ENCODE measurements at regions not wholly inside any gene's neighbourhood (a gene's known extent, or its start where the extent isn't known, plus 50 kb on each side); places are given as distances from the start of the nearest gene placed in this dataset.
A peak's percentile ranks its signal among the peaks of the same experiment; 100 is the strongest.

GRCh38 chr5:38207343-38207742, 51.0 kb upstream of the EGFLAM start:
- DNase-seq = no peak

DNA sequence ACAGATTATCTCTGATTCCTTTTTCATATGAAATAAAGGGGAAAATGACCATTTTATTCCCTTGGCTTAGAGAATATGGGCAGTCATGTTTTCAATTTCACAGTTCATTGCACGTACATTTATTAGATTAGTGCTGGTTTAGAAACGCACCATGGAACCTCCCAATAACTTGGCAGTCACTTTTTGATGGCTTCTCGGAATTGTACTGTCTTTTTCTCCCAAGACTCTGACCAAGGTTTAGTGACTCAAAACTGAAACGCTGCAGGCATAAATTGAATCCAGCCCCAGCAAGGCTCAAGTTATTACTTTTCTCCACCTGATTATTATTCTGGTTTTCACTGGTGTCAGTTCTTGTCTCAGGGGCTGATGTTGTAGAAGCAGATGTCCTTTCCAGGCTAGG, 55.6 kb upstream of the EGFLAM start:
- DNase-seq = no peak

- no peak for DNase-seq
Observed at GRCh38 chr5:38200872-38201557, 57.3 kb upstream of the EGFLAM start.

DNA sequence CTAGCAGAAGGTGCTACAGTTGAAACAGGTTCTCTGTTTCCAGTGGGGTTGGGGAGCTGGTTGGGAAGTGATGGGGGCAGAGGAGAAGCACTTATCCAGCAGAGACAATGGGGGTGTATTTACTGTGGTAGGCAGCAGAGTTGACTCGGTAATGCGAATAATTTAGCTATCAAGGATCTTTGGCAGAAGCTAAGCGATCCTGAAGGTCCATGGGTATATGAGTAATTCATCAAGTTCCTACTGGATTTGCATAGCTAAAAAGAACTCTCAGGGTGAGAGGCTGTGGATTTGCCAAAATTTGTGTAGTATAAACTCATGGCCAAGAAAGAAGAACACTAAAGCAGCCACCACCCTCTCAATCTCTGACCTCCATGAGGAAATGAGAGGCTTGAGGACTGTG, 61.2 kb upstream of the EGFLAM start:
- DNase-seq = no peak

GRCh38 chr5:38193015-38193581, 65.3 kb upstream of the EGFLAM start:
- peak in 48 of 51 donors; percentile 4 to 80 (median 36) for DNase-seq

DNA sequence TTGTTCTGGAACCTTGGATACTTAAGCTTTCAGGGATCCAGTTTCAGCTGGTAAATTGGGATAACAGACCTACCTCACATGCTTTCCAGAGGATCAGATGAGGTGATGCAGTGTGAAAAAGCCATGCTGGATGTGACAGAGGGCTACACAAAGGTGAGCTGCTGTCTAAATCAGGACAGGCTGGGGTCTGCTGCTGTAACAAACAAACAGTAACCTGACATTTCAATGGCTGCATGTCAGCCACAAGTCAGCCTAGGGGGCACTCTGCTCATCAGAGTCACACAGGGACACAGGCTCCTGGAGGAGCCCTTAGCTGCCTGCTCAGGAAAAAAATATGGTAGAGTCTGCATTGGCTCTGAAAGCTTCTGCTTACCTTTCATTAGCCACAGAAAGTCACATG, 66.7 kb upstream of the EGFLAM start:
- DNase-seq = no peak

DNA sequence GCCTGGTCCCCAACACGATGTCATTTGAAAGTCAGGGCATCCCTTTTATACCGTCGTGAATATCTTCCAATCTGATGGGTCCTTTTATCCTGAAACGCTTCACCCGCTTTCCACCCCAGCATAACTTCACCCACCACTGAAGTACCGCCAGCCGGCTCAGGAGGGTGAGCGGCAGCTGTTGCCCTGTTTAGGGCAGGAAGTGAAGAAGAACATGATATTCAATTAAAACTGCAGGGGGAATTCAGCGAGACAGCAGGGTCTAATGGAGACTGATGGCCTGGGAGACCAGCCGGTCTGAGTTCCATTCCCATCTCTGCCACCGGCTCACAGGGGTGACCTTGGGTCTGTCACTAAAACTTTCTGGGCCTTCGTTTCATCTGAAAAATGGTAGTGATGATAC, 68.2 kb upstream of the EGFLAM start:
- DNase-seq = no peak

GRCh38 chr5:38189081-38189504, 69.3 kb upstream of the EGFLAM start:
- DNase-seq = no peak

- DNase-seq = no peak
Observed at GRCh38 chr5:38188591-38188990, 69.8 kb upstream of the EGFLAM start.

DNA sequence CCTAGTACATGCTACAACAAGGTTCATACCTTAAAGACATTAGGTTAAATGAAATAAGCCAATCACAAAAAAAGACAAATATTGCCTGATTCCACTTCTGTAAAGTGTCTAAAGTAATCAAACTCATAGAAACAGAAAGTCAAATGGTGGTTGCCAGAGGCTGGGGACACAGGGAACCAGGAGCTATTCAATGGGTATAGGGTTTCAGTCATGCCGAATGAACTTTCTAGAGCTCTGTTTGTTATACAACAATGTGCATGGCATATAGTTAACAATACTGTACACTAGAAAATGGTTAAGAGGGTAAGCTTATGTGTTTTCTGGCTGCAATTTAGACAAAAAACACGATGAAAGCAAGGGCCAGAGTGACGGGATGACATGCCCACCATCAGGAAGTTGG, 70.8 kb upstream of the EGFLAM start:
- DNase-seq = no peak

DNA sequence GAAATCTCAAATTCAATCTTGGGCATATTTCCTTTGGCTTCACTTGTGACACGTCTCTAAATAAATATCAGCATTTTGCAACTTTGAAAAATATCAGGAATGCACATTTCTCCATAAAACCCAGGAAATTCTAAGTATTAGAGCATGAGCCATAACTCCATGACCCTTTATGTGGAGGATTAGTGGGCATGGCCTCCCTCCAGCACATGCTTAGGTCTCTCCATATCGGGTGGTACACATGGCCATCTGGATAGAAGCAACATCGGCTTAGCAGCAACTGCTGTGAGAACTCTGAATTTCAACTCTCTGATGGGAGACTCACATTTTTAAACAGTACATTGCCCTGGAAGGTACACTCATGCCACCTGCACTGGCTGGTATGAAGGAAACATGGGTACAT, 73.7 kb upstream of the EGFLAM start:
- DNase-seq = no peak

- DNase-seq = no peak
Observed at GRCh38 chr5:38182991-38183390, 75.4 kb upstream of the EGFLAM start.

DNA sequence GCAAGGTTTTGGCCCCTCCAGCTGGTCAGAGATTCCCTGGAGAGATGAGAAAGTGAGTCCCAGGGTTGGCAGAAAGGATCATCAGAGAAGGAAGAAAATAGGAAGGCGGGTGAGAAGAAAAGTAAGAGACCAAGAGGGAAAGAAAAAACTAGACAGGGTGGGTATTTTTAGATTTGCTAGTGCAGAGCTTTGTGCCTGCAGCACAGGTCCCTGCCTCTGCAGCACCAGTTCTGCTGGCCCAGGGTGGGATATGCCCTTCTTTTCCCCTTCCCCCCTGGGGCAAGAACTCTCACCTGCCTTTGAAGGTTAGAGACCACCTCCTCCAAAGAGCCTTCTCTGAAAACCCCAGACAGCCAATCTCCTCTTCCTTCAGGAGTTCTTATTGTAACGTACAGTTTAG, 90.3 kb upstream of the EGFLAM start:
- no peak for DNase-seq

DNA sequence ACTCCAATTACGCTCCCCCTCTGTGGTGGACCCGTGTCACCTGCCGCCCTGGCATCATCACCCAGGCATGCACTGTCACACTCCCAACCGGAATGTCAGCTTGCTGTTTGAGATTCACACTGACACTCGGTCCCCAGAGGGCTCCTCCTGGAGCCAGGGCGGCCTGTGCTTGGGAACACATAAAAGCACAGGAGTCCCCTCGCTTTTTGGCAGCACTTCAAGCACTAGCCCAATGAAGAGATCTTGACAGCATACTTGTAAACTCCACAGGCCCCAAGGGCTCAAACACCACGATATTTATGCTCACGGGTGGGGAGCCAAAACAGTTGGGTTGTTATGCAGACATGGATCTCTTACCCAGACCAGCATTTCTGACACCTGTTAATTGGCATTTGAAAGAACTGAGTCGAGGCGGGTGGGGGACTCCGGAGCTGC, 90.8 kb upstream of the EGFLAM start:
- DNase-seq = no peak

- DNase-seq = no peak
Observed at GRCh38 chr5:38166832-38167231, 91.5 kb upstream of the EGFLAM start.

DNA sequence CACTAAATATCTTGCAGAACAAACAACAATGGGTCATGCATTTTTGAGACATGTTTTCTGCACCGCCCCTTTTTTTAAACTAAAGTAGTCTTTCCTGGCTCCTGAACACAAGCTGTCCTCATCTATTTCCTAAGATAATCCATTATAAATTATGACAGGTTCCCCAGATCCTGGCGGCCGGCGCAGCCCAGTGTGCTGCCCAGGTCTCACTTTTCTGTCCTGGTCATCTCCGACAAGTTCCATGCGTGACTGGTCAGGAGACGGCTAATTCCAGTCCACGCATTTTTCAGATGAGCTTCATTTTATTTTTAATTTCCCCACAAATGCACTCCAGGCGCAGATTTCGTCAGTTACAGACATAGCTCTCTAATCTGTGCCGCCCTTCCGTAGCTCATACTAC, 92.9 kb upstream of the EGFLAM start:
- DNase-seq = no peak

DNA sequence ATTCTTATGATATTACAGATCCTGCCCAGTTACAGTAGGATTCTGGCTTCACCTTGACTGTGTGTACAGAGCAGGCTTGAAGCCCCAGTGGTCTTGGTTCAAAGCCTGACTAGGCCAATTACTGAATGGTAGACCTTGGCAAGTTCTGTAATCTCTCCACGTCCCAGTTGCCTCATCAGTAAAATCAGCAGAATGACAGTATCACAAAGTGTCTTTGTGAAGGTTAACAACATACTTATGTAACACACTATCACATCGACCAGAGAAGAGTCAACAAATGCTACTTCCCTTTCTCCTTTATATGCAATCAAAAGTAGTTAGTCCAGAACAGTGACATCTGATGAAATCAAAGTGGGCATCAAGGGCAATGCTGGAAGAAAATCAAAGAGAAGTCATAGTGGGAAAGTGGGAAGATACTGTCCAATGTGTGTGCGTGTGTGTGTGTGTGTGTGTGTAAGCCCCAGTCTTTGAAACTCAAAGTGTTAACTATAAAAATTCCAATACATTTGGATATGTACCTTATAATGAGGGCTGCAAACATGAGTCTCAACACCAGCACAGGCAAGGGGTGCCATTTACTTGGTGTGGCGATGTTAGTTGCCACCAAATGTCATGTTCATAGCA, 93.5 kb upstream of the EGFLAM start:
- no peak for DNase-seq

GRCh38 chr5:38163636-38164237, 94.6 kb upstream of the EGFLAM start:
- no peak for DNase-seq

DNA sequence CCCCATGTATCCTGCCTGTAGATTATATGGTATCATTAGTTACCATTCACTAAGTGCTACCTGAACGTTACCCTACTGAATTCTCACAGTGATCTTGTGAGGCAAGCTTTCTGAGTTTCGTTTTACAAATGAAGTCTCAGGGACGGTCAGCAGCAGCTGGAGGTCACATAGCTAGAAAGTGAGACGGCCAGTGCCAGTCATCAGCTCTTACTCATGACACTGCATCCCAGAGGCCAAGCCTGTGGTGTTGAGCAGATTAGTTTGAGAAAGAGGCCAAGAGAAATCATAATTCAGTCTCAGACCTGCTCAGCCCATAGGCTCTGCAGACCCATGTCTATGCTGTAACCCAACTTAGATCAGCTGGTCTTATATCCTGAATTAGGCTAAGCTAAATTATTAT, 95.7 kb upstream of the EGFLAM start:
- DNase-seq = no peak

GRCh38 chr5:38157024-38157423, 101.3 kb upstream of the EGFLAM start:
- no peak for DNase-seq

- no peak for DNase-seq
Observed at GRCh38 chr5:38154615-38155204, 103.6 kb upstream of the EGFLAM start.

DNA sequence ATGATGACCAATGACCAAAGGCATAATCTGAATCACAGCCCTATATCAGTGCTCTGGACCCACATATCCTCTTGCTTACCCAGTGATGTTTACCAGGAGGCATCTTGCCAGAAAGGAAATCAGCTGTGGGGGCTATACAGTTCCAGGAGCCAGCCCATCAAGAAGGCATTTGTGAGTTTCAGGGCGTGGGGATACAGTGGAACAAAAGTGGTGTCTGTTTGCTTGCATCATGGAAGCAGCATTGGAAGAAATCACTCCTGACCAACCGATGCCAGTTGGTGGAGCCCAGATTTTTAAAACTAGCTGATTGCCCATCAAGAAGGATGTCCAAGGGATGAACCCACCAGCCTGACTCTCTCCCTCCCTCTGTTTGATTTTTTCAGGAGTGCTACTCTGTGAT, 106.5 kb upstream of the EGFLAM start:
- DNase-seq = no peak

- no peak for DNase-seq
Observed at GRCh38 chr5:38149815-38150195, 108.6 kb upstream of the EGFLAM start.
